ENCODE measurements at regions not wholly inside any gene's neighbourhood (a gene's known extent, or its start where the extent isn't known, plus 50 kb on each side); places are given as distances from the start of the nearest gene placed in this dataset.

GRCh38 chr2:214674278-214674677, 135.2 kb downstream of the BARD1 start:
- Histone ChIP-seq H3K9me3 (no peaks in the 10 kb centered on the region), H3K27ac (no peak overlapping the region), H3K27me3 (no peaks in the 10 kb centered on the region), H3K36me3 (no peaks in the 10 kb centered on the region), H3K4me1 (no peaks in the 10 kb centered on the region), H3K4me3 (no peak overlapping the region)
- no peak for TF ChIP-seq CTCF (IDR thresholded peaks at IDR 0.05)
- intact Hi-C loops (cut with DNase I): no loop called here
- ATAC-seq (no peak), DNase-seq (no peak)

- peaks cover 0 to 2% of the 10 kb centered on the region in 2 donors for H3K9me3 ChIP-seq
- no peaks in the 10 kb centered on the region for H3K27me3 ChIP-seq
- intact Hi-C loops (cut with DNase I): no loop called here
- no peaks in the 10 kb centered on the region for H3K4me1 ChIP-seq
- H3K4me3 ChIP-seq: no peak overlapping the region
- ATAC-seq: no peak
- no peak overlapping the region for H3K27ac ChIP-seq
- DNase-seq: no peak
- no peak for TF ChIP-seq CTCF (IDR thresholded peaks at IDR 0.05)
- H3K36me3 ChIP-seq: no peaks in the 10 kb centered on the region
These were observed 138.1 kb downstream of the BARD1 start for GRCh38 chr2:214671319-214671885.

- no peak for DNase-seq
- TF ChIP-seq CTCF (IDR thresholded peaks at IDR 0.05): no peak
- Histone ChIP-seq H3K36me3 (no peaks in the 10 kb centered on the region), H3K27ac (no peak overlapping the region), H3K9me3 (peaks cover 0 to 6% of the 10 kb centered on the region in 2 donors), H3K4me3 (no peak overlapping the region), H3K27me3 (no peaks in the 10 kb centered on the region), H3K4me1 (no peaks in the 10 kb centered on the region)
- ATAC-seq: no peak
- intact Hi-C loops (cut with DNase I): no loop called here
These were observed 157.0 kb downstream of the BARD1 start for GRCh38 chr2:214652473-214652872.

GRCh38 chr2:214651451-214651850, 158.0 kb downstream of the BARD1 start:
- no peaks in the 10 kb centered on the region for H3K27me3 ChIP-seq
- no peaks in the 10 kb centered on the region for H3K36me3 ChIP-seq
- no peak overlapping the region for H3K4me3 ChIP-seq
- no peaks in the 10 kb centered on the region for H3K9me3 ChIP-seq
- DNase-seq: no peak
- ATAC-seq: no peak
- H3K27ac ChIP-seq: no peak overlapping the region
- TF ChIP-seq CTCF (IDR thresholded peaks at IDR 0.05): no peak
- no peaks in the 10 kb centered on the region for H3K4me1 ChIP-seq
- intact Hi-C loops (cut with DNase I): no loop called here

- no peak for DNase-seq
- intact Hi-C loops (cut with DNase I): no loop called here
- ATAC-seq: no peak
These were observed 159.9 kb downstream of the BARD1 start for GRCh38 chr2:214649440-214650205.

More at GRCh38 chr2:214649440-214650205, 159.9 kb downstream of the BARD1 start:
- Histone ChIP-seq H3K27me3 (no peaks in the 10 kb centered on the region), H3K27ac (no peak overlapping the region), H3K4me1 (no peaks in the 10 kb centered on the region), H3K9me3 (no peaks in the 10 kb centered on the region), H3K36me3 (no peaks in the 10 kb centered on the region), H3K4me3 (no peak overlapping the region)
- TF ChIP-seq CTCF (IDR thresholded peaks at IDR 0.05): no peak

All from left lung (tissue), 4 donors.